Left kidney (tissue), 1 donor: ENCODE measurements at regions not wholly inside any gene's neighbourhood (a gene's known extent, or its start where the extent isn't known, plus 50 kb on each side); places are given as distances from the start of the nearest gene placed in this dataset.

ENCODE experiments used
- DNase-seq: peaks from one replicate; pipeline ENCODE4 v3.0.0-alpha.2; 2013

- no peak for DNase-seq
Measured at GRCh38 chr13:76189882-76190519, 553.9 kb downstream of the LMO7 start.

- DNase-seq = no peak
Measured at GRCh38 chr13:76175961-76176725, 540.0 kb downstream of the LMO7 start.

GRCh38 chr13:76168661-76169060 is 532.5 kb downstream of the LMO7 start:
- DNase-seq = no peak

GRCh38 chr13:76164290-76164689 is 528.2 kb downstream of the LMO7 start:
- DNase-seq = no peak

- DNase-seq = no peak
Measured at GRCh38 chr13:76163761-76164160, 527.6 kb downstream of the LMO7 start.

- DNase-seq = no peak
Measured at GRCh38 chr13:76160961-76161925, 525.1 kb downstream of the LMO7 start.

GRCh38 chr13:76160506-76160905 is 524.4 kb downstream of the LMO7 start:
- DNase-seq = no peak

GRCh38 chr13:76157926-76158325 is 521.8 kb downstream of the LMO7 start:
- no peak for DNase-seq

GRCh38 chr13:76153239-76153638 is 517.1 kb downstream of the LMO7 start:
- DNase-seq = no peak

- no peak for DNase-seq
Measured at GRCh38 chr13:76148926-76149325, 512.8 kb downstream of the LMO7 start.

GRCh38 chr13:76148374-76148773 is 512.2 kb downstream of the LMO7 start:
- DNase-seq = no peak

GRCh38 chr13:76132532-76132931 is 496.4 kb downstream of the LMO7 start:
- DNase-seq = no peak

- DNase-seq = no peak
Measured at GRCh38 chr13:76131551-76131950, 495.4 kb downstream of the LMO7 start.

- no peak for DNase-seq
Measured at GRCh38 chr13:76129305-76130000, 493.3 kb downstream of the LMO7 start.

- no peak for DNase-seq
Measured at GRCh38 chr13:76127922-76128321, 491.8 kb downstream of the LMO7 start.

GRCh38 chr13:76123548-76123947 is 487.4 kb downstream of the LMO7 start:
- no peak for DNase-seq

GRCh38 chr13:76116751-76117360 is 480.7 kb downstream of the LMO7 start:
- DNase-seq = no peak

GRCh38 chr13:76106763-76107162 is 470.6 kb downstream of the LMO7 start:
- DNase-seq = no peak

- no peak for DNase-seq
Measured at GRCh38 chr13:76094645-76095044, 458.5 kb downstream of the LMO7 start.

- DNase-seq = no peak
Measured at GRCh38 chr13:76091076-76091475, 454.9 kb downstream of the LMO7 start.

- no peak for DNase-seq
Measured at GRCh38 chr13:76086729-76087128, 450.6 kb downstream of the LMO7 start.

- DNase-seq = no peak
Measured at GRCh38 chr13:76067850-76068249, 431.7 kb downstream of the LMO7 start.
